GM12878 (cell line): ENCODE measurements at regions not wholly inside any gene's neighbourhood (a gene's known extent, or its start where the extent isn't known, plus 50 kb on each side); places are given as distances from the start of the nearest gene placed in this dataset.

Experiments used
- ATAC-seq: fragments of 200-7000 bp; cut with Tn5 transposase; 3 replicates; pipeline ENCODE4 v1.9.1; 2020; ENCODE audit warnings: mild to moderate bottlenecking, moderate library complexity
- BruUV-seq: library from RNA; stranded (reverse); fragments of 400-500 nt; replicated peaks from 2 replicates; lab custom pipeline; 2021; lab: Mats Ljungman, UMichigan
- CTCF ChIA-PET: fragments of 300-600 bp; sonication (Branson Sonifier 250); formaldehyde crosslinking; extraction: SDS; loops from one replicate; lab custom pipeline; 2021; ENCODE audit warnings: inconsistent platforms; lab: Yijun Ruan, JAX
- POLR2A ChIA-PET: fragments of 350-600 bp; formaldehyde crosslinking; extraction: SDS; loops from one replicate; lab custom pipeline; 2021; ENCODE audit warnings: inconsistent platforms; lab: Charles Lee
- RAD21 ChIA-PET: fragments of 300-600 bp; sonication (Branson Sonifier 250); formaldehyde crosslinking; loops from one replicate; lab custom pipeline; 2023; ENCODE audit warnings: antibody characterized with exemption; ENCODE audit not compliant: unreplicated experiment; lab: Charles Lee
- SMC1A ChIA-PET: fragments of 300-600 bp; sonication (Branson Sonifier 250); formaldehyde crosslinking; loops from one replicate; lab custom pipeline; 2023; ENCODE audit not compliant: unreplicated experiment, uncharacterized antibody; lab: Charles Lee
- DNase-seq: peaks from one replicate; pipeline ENCODE4 v3.0.0-alpha.2; 2011; ENCODE audit warnings: low read depth, low spot score
- FAIRE-seq: peaks from 3 replicates; lab custom pipeline; 2011; peaks lifted over from hg19 to GRCh38; lab: Jason Lieb, UNC
- H2AFZ ChIP-seq: 2 replicates; pipeline ENCODE4 v1.6.0; 2011; ENCODE audit warnings: low read depth, low read length, control low read depth; ENCODE audit not compliant: control insufficient read depth
- H3K27ac ChIP-seq: 2 replicates; pipeline ENCODE4 v1.5.1; 2011; ENCODE audit warnings: control low read depth; ENCODE audit not compliant: control insufficient read depth, insufficient read depth
- H3K27me3 ChIP-seq, 2 experiments: replicated peaks in 1 of 2; 2 replicates each; pipeline versions ENCODE4 v1.6.0 to v1.6.1; 2011; ENCODE audit warnings: low read length in 1 of 2; ENCODE audit not compliant: control insufficient read depth in 2 of 2, insufficient read depth in 2 of 2
- H3K36me3 ChIP-seq, 2 experiments: 2 replicates each; pipeline ENCODE4 v1.5.1; 2011; ENCODE audit warnings: low read length in 1 of 2; ENCODE audit not compliant: control insufficient read depth in 2 of 2, insufficient read depth in 2 of 2
- H3K4me1 ChIP-seq: 2 replicates; pipeline ENCODE4 v1.6.1; 2011; ENCODE audit warnings: mild to moderate bottlenecking, low read length, moderate library complexity, mixed read lengths; ENCODE audit not compliant: control insufficient read depth, insufficient read depth
- H3K4me2 ChIP-seq: 2 replicates; pipeline ENCODE4 v1.6.0; 2011; ENCODE audit warnings: control low read depth; ENCODE audit not compliant: control insufficient read depth, insufficient read depth
- H3K4me3 ChIP-seq: fragments of 200-600 bp; sonication (generic); 2 replicates; pipeline ENCODE4 v1.5.1; 2016
- H3K79me2 ChIP-seq: 2 replicates; pipeline ENCODE4 v1.6.0; 2011; ENCODE audit warnings: low read length; ENCODE audit not compliant: control insufficient read depth, insufficient read depth
- H3K9ac ChIP-seq: 2 replicates; pipeline ENCODE4 v1.8.0; 2011; ENCODE audit warnings: low read length, control low read depth, mixed read lengths; ENCODE audit not compliant: control insufficient read depth, insufficient read depth
- H3K9me3 ChIP-seq: replicated peaks from 3 replicates; pipeline ENCODE4 v1.5.1; 2011; ENCODE audit warnings: mild to moderate bottlenecking, low read length; ENCODE audit not compliant: control insufficient read depth, insufficient read depth
- H4K20me1 ChIP-seq: 2 replicates; pipeline ENCODE4 v1.6.0; 2011; ENCODE audit not compliant: control insufficient read depth, insufficient read depth
- CREB1 ChIP-seq: IDR thresholded peaks from 2 replicates; pipeline ENCODE4 v1.6.1; 2012; ENCODE audit warnings: low read depth, mild to moderate bottlenecking, inconsistent platforms
- ESRRA ChIP-seq: IDR thresholded peaks from 2 replicates; pipeline ENCODE4 v1.6.1; 2012; ENCODE audit warnings: mild to moderate bottlenecking, low read length, improper control_type of control experiment
- MYB ChIP-seq: fragments of 150-350 bp; IDR thresholded peaks from 2 replicates; pipeline ENCODE4 v1.6.1; 2014; ENCODE audit warnings: mild to moderate bottlenecking, low read depth, low read length, borderline replicate concordance
- NR2C2 ChIP-seq: IDR thresholded peaks from 2 replicates; pipeline ENCODE4 v1.6.1; 2011; ENCODE audit warnings: borderline replicate concordance, low read depth; ENCODE audit not compliant: control insufficient read depth, insufficient read length
- RFX5 ChIP-seq: IDR thresholded peaks from 2 replicates; pipeline ENCODE4 v1.6.1; 2011; ENCODE audit warnings: low read depth, low read length, improper control_type of control experiment
- STAT1 ChIP-seq: fragments of 450-650 bp; conservative IDR thresholded peaks from 2 replicates; pipeline ENCODE4 v1.6.1; 2014; ENCODE audit warnings: antibody characterized with exemption, mild to moderate bottlenecking
- WGBS: methylation state at CpG from one replicate; pipeline ENCODE4 v1.1.6; 2016; ENCODE audit warnings: low lambda C conversion rate; ENCODE audit not compliant: insufficient replicate concordance, insufficient coverage; ENCODE audit errors: missing lambda C conversion rate; 5-methylcytosine and 5-hydroxymethylcytosine counted together
- in situ Hi-C: fragments of 300-500 bp; cut with MboI; formaldehyde crosslinking; loops from 9 replicates; pipeline ENCODE4 v1.14.3; 2018; ENCODE audit warnings: mixed read lengths
- intact Hi-C: fragments of 100-400 bp; cut with micrococcal nuclease; formaldehyde crosslinking; loops from one replicate; pipeline ENCODE4 v1.14.2; 2022; ENCODE audit not compliant: unreplicated experiment
- TF ChIP-seq, protein P1 (sequence below): fragments of 450-650 bp; formaldehyde crosslinking; IDR thresholded peaks from 2 replicates; pipeline ENCODE4 v1.4.0; 2020; ENCODE audit warnings: mild to moderate bottlenecking, moderate library complexity
- TF ChIP-seq, protein P2 (sequence below): fragments of 450-650 bp; IDR thresholded peaks from 2 replicates; pipeline ENCODE4 v1.6.1; 2018; ENCODE audit warnings: mild to moderate bottlenecking, low read depth, moderate library complexity; ENCODE audit not compliant: partially characterized antibody
- TF ChIP-seq, protein P3 (sequence below): IDR thresholded peaks from 2 replicates; pipeline ENCODE4 v1.6.1; 2011; ENCODE audit warnings: borderline replicate concordance, low read depth, mild to moderate bottlenecking, moderate library complexity, mixed read lengths, low read length; ENCODE audit not compliant: insufficient read depth; ENCODE audit errors: extremely low read length
- TF ChIP-seq, protein P4 (sequence below): fragments of 450-650 bp; conservative IDR thresholded peaks from 2 replicates; pipeline ENCODE4 v1.6.1; 2017; ENCODE audit warnings: mild to moderate bottlenecking, moderate library complexity

DNA sequence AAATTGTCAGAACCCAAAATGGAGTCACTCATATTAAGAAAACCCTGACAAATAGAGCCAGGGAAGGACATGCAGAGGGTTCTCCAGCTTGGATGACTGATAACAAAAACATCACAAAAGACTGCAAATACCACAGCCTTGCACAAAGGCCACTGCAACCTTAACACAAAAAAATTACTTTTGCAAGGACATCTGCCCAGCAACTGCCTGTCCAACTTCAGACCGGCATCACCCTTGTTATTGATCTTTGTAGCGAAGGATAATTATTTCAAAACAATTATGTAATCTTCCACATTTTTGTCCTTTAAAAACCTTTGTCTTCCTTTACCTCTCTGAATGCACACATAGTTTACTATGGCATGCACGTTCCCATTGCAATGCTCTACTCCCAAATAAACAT, 100.6 kb upstream of the TBX3 start (continued):
- TF ChIP-seq, protein P1, sequence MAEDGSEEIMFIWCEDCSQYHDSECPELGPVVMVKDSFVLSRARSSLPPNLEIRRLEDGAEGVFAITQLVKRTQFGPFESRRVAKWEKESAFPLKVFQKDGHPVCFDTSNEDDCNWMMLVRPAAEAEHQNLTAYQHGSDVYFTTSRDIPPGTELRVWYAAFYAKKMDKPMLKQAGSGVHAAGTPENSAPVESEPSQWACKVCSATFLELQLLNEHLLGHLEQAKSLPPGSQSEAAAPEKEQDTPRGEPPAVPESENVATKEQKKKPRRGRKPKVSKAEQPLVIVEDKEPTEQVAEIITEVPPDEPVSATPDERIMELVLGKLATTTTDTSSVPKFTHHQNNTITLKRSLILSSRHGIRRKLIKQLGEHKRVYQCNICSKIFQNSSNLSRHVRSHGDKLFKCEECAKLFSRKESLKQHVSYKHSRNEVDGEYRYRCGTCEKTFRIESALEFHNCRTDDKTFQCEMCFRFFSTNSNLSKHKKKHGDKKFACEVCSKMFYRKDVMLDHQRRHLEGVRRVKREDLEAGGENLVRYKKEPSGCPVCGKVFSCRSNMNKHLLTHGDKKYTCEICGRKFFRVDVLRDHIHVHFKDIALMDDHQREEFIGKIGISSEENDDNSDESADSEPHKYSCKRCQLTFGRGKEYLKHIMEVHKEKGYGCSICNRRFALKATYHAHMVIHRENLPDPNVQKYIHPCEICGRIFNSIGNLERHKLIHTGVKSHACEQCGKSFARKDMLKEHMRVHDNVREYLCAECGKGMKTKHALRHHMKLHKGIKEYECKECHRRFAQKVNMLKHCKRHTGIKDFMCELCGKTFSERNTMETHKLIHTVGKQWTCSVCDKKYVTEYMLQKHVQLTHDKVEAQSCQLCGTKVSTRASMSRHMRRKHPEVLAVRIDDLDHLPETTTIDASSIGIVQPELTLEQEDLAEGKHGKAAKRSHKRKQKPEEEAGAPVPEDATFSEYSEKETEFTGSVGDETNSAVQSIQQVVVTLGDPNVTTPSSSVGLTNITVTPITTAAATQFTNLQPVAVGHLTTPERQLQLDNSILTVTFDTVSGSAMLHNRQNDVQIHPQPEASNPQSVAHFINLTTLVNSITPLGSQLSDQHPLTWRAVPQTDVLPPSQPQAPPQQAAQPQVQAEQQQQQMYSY (CRISPR knock-in tag): no peak
- TF ChIP-seq CREB1: no peak
- TF ChIP-seq RFX5: no peak

DNA sequence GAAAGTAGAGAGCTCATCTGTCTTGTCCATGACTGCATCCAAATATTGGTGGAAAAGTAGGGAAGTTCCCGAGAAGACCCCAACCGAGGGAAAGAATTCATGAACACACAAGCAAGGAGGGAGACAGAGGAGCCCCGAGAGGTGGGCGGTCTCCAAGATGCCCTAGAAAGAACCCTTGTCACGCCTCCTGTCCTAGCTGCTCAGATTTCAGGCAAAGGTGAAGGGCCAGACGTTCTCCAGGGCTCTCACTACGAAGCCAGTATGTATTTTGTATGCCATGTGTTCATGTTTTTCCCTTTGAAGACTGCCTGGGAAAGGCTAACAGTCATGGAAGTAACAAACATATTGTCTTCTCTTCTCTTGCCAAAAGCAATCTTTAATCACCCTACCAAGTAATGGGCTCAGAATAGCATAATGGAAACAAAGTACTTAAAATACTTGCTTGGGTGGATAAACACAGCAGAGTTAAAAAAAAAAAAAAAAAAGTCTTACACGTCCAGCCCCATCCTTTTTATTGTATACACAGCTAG, 99.2 kb upstream of the TBX3 start:
- H3K36me3 ChIP-seq: no peaks in the 10 kb centered on the region
- no peaks in the 10 kb centered on the region for H3K9me3 ChIP-seq
- no peak overlapping the region for H2AFZ ChIP-seq
- intact Hi-C loops (no loop called here), in situ Hi-C loops (no loop called here)
- H3K4me2 ChIP-seq: no peak overlapping the region
- H3K9ac ChIP-seq: no peak overlapping the region
- WGBS: 7% methylated on average over 8 of the region's 8 CpGs
- no peak overlapping the region for H3K4me3 ChIP-seq
- no peaks in the 10 kb centered on the region for H3K79me2 ChIP-seq
- ChIA-PET CTCF (no interaction called here), SMC1A (no interaction called here), RAD21 (no interaction called here), POLR2A (no interaction called here)
- no peaks in the 10 kb centered on the region for H4K20me1 ChIP-seq
- no peaks in the 10 kb centered on the region for H3K4me1 ChIP-seq
- no TSS peak for BruUV-seq
- no peak overlapping the region for H3K27ac ChIP-seq
- FAIRE-seq (no peak), ATAC-seq (no peak), DNase-seq (no peak)
- no peaks in the 10 kb centered on the region for H3K27me3 ChIP-seq
- TF ChIP-seq, protein P2, sequence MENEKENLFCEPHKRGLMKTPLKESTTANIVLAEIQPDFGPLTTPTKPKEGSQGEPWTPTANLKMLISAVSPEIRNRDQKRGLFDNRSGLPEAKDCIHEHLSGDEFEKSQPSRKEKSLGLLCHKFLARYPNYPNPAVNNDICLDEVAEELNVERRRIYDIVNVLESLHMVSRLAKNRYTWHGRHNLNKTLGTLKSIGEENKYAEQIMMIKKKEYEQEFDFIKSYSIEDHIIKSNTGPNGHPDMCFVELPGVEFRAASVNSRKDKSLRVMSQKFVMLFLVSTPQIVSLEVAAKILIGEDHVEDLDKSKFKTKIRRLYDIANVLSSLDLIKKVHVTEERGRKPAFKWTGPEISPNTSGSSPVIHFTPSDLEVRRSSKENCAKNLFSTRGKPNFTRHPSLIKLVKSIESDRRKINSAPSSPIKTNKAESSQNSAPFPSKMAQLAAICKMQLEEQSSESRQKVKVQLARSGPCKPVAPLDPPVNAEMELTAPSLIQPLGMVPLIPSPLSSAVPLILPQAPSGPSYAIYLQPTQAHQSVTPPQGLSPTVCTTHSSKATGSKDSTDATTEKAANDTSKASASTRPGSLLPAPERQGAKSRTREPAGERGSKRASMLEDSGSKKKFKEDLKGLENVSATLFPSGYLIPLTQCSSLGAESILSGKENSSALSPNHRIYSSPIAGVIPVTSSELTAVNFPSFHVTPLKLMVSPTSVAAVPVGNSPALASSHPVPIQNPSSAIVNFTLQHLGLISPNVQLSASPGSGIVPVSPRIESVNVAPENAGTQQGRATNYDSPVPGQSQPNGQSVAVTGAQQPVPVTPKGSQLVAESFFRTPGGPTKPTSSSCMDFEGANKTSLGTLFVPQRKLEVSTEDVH: no peak
- TF ChIP-seq STAT1: no peak
- no peak for TF ChIP-seq NR2C2
- no peak for TF ChIP-seq ESRRA
- TF ChIP-seq MYB: no peak
- TF ChIP-seq, protein P3, sequence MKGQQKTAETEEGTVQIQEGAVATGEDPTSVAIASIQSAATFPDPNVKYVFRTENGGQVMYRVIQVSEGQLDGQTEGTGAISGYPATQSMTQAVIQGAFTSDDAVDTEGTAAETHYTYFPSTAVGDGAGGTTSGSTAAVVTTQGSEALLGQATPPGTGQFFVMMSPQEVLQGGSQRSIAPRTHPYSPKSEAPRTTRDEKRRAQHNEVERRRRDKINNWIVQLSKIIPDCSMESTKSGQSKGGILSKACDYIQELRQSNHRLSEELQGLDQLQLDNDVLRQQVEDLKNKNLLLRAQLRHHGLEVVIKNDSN: no peak
- TF ChIP-seq, protein P4, sequence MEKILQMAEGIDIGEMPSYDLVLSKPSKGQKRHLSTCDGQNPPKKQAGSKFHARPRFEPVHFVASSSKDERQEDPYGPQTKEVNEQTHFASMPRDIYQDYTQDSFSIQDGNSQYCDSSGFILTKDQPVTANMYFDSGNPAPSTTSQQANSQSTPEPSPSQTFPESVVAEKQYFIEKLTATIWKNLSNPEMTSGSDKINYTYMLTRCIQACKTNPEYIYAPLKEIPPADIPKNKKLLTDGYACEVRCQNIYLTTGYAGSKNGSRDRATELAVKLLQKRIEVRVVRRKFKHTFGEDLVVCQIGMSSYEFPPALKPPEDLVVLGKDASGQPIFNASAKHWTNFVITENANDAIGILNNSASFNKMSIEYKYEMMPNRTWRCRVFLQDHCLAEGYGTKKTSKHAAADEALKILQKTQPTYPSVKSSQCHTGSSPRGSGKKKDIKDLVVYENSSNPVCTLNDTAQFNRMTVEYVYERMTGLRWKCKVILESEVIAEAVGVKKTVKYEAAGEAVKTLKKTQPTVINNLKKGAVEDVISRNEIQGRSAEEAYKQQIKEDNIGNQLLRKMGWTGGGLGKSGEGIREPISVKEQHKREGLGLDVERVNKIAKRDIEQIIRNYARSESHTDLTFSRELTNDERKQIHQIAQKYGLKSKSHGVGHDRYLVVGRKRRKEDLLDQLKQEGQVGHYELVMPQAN: no peak
